ENCODE measurements at regions not wholly inside any gene's neighbourhood (a gene's known extent, or its start where the extent isn't known, plus 50 kb on each side); places are given as distances from the start of the nearest gene placed in this dataset.

DNA sequence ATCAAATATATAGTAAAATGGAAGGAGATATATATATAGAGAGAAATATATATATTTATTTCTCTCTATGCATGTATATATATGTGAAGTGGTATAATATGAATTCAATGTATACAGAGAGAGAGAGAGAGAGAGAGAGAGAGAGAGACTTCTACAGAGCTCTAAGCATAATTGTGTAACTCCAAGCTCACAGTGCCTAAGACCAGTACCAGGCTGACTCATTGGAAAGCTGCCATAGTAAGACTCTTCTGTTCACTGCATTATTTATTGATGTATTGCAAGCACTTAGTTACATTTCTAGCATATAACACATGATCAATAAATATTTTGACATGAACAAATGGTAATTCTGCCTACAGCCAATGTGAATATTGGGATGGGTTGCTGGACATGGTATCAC lies 1734.7 kb downstream of the SLITRK1 start:
- TF ChIP-seq L3MBTL2 (conservative IDR thresholded peaks at IDR 0.05) = no peak
- TF ChIP-seq SUZ12 (IDR thresholded peaks at IDR 0.05) = no peak
- TF ChIP-seq SP1 (IDR thresholded peaks at IDR 0.05) = no peak
- no peak for TF ChIP-seq HDGF (IDR thresholded peaks at IDR 0.05; ENCODE audit: borderline replicate concordance)
- no peak for TF ChIP-seq TARDBP (IDR thresholded peaks at IDR 0.05)
